ENCODE measurements at regions not wholly inside any gene's neighbourhood (a gene's known extent, or its start where the extent isn't known, plus 50 kb on each side); places are given as distances from the start of the nearest gene placed in this dataset.

GRCh38 chr14:106838991-106839769 is 1312.8 kb downstream of the TMEM121 start:
- Mint-ChIP-seq H3K27me3 (no peaks in the 10 kb centered on the region), H3K27ac (no peak overlapping the region), H3K4me3 (no peak overlapping the region), H3K9me3 (no peaks in the 10 kb centered on the region), H3K36me3 (ENCODE audit: low read depth) (peaks cover 4% of the 10 kb centered on the region), H3K4me1 (ENCODE audit: low read depth) (peaks cover 21% of the 10 kb centered on the region)
- CTCF ChIA-PET: interaction anchor here (3.4 to 5.2 kb wide), 2 partner anchors 8 to 34 kb away, joined by 32 to 42 read pairs; no protein-coding TSS in a partner anchor
- Histone ChIP-seq H3K4me1 (ENCODE audit: insufficient read depth, low read length) (peaks cover 9% of the 10 kb centered on the region), H3K4me3 (ENCODE audit: low read length) (no peak overlapping the region), H3K36me3 (ENCODE audit: insufficient read depth, low read length) (no peaks in the 10 kb centered on the region), H3K27ac (ENCODE audit: low read depth in 1 of 2, low read length in 2 of 2) (no peak overlapping the region), H3K27me3 (ENCODE audit: control insufficient read depth in 1 of 2, insufficient read depth in 2 of 2, low read length in 2 of 2) (no peaks in the 10 kb centered on the region), H3K9me3 (ENCODE audit: control insufficient read depth in 1 of 2, insufficient read depth in 1 of 2, low read length in 2 of 2) (no peaks in the 10 kb centered on the region)
- intact Hi-C loops (cut with DNase I, micrococcal nuclease): no loop called here
- POLR2A ChIA-PET: no interaction called here
- DNase-seq (no peak), ATAC-seq (ENCODE audit: poor library complexity) (no peak)
- TF ChIP-seq CTCF (IDR thresholded peaks at IDR 0.05): no peak

GRCh38 chr14:106840258-106840657 is 1313.9 kb downstream of the TMEM121 start:
- Histone ChIP-seq H3K36me3 (ENCODE audit: insufficient read depth, low read length) (no peaks in the 10 kb centered on the region), H3K27ac (ENCODE audit: low read depth in 1 of 2, low read length in 2 of 2) (no peak overlapping the region), H3K4me3 (ENCODE audit: low read length) (no peak overlapping the region), H3K27me3 (ENCODE audit: control insufficient read depth in 1 of 2, insufficient read depth in 2 of 2, low read length in 2 of 2) (no peaks in the 10 kb centered on the region), H3K9me3 (ENCODE audit: control insufficient read depth in 1 of 2, insufficient read depth in 1 of 2, low read length in 2 of 2) (no peaks in the 10 kb centered on the region), H3K4me1 (ENCODE audit: insufficient read depth, low read length) (peaks cover 15% of the 10 kb centered on the region)
- DNase-seq: peak in 5 of 14 experiments; percentile 7 to 52 (median 48)
- peak; percentile 15 for TF ChIP-seq CTCF (IDR thresholded peaks at IDR 0.05)
- no peaks in the 10 kb centered on the region for H3K27me3 Mint-ChIP-seq
- intact Hi-C loops (cut with DNase I, micrococcal nuclease): no loop called here
- peaks cover 25% of the 10 kb centered on the region for H3K4me1 Mint-ChIP-seq (ENCODE audit: low read depth)
- no peaks in the 10 kb centered on the region for H3K9me3 Mint-ChIP-seq
- ChIA-PET POLR2A (no interaction called here), CTCF (interaction anchor here (3.4 to 5.2 kb wide), 2 partner anchors 9 to 33 kb away, joined by 32 to 42 read pairs; no protein-coding TSS in a partner anchor)
- peaks cover 9% of the 10 kb centered on the region for H3K36me3 Mint-ChIP-seq (ENCODE audit: low read depth)
- no peak overlapping the region for H3K27ac Mint-ChIP-seq
- peak overlapping the region; percentile 50 for H3K4me3 Mint-ChIP-seq
- ATAC-seq (ENCODE audit: poor library complexity): peak; percentile 37

GRCh38 chr14:106840991-106841390 is 1314.6 kb downstream of the TMEM121 start:
- intact Hi-C loops (cut with DNase I, micrococcal nuclease): no loop called here
- Histone ChIP-seq H3K4me1 (ENCODE audit: insufficient read depth, low read length) (peaks cover 19% of the 10 kb centered on the region), H3K4me3 (ENCODE audit: low read length) (no peak overlapping the region), H3K36me3 (ENCODE audit: insufficient read depth, low read length) (no peaks in the 10 kb centered on the region), H3K27ac (ENCODE audit: low read depth in 1 of 2, low read length in 2 of 2) (no peak overlapping the region), H3K9me3 (ENCODE audit: control insufficient read depth in 1 of 2, insufficient read depth in 1 of 2, low read length in 2 of 2) (no peaks in the 10 kb centered on the region), H3K27me3 (ENCODE audit: control insufficient read depth in 1 of 2, insufficient read depth in 2 of 2, low read length in 2 of 2) (no peaks in the 10 kb centered on the region)
- H3K9me3 Mint-ChIP-seq: no peaks in the 10 kb centered on the region
- peaks cover 32% of the 10 kb centered on the region for H3K4me1 Mint-ChIP-seq (ENCODE audit: low read depth)
- ChIA-PET POLR2A (no interaction called here), CTCF (interaction anchor here (3.4 to 5.2 kb wide), 2 partner anchors 10 to 32 kb away, joined by 32 to 42 read pairs; no protein-coding TSS in a partner anchor)
- H3K27me3 Mint-ChIP-seq: no peaks in the 10 kb centered on the region
- DNase-seq: no peak
- peak overlapping the region; percentile 60 for H3K4me3 Mint-ChIP-seq
- peak overlapping the region; percentile 25 for H3K27ac Mint-ChIP-seq
- TF ChIP-seq CTCF (IDR thresholded peaks at IDR 0.05): no peak
- no peak for ATAC-seq (ENCODE audit: poor library complexity)
- peaks cover 9% of the 10 kb centered on the region for H3K36me3 Mint-ChIP-seq (ENCODE audit: low read depth)

Measured in CD4-positive, alpha-beta T cell (primary cell).